NB4 (cell line): ENCODE measurements at regions not wholly inside any gene's neighbourhood (a gene's known extent, or its start where the extent isn't known, plus 50 kb on each side); places are given as distances from the start of the nearest gene placed in this dataset.
"Not testable (repeated sequence)": the region's sequence is repeated elsewhere in the genome, so short reads cannot be mapped to it uniquely, and the experiment has no call there.

Experiments
- CTCF ChIP-seq: IDR thresholded peaks from one replicate; pipeline ENCODE4 v1.5.1; 2012; ENCODE audit warnings: low read depth, low read length
- MAX ChIP-seq: IDR thresholded peaks from 2 replicates; pipeline ENCODE4 v1.6.1; 2011; ENCODE audit warnings: low read depth, low read length
- POLR2A ChIP-seq: IDR thresholded peaks from 2 replicates; pipeline ENCODE4 v1.6.1; 2011; ENCODE audit warnings: mild to moderate bottlenecking; ENCODE audit not compliant: insufficient read length; ENCODE audit errors: extremely low read depth

GRCh38 chr5:100079163-100079562, 456.0 kb upstream of the FAM174A start:
- TF ChIP-seq CTCF, POLR2A, MAX: not testable (repeated sequence)
